ENCODE measurements at regions not wholly inside any gene's neighbourhood (a gene's known extent, or its start where the extent isn't known, plus 50 kb on each side); places are given as distances from the start of the nearest gene placed in this dataset.

DNA sequence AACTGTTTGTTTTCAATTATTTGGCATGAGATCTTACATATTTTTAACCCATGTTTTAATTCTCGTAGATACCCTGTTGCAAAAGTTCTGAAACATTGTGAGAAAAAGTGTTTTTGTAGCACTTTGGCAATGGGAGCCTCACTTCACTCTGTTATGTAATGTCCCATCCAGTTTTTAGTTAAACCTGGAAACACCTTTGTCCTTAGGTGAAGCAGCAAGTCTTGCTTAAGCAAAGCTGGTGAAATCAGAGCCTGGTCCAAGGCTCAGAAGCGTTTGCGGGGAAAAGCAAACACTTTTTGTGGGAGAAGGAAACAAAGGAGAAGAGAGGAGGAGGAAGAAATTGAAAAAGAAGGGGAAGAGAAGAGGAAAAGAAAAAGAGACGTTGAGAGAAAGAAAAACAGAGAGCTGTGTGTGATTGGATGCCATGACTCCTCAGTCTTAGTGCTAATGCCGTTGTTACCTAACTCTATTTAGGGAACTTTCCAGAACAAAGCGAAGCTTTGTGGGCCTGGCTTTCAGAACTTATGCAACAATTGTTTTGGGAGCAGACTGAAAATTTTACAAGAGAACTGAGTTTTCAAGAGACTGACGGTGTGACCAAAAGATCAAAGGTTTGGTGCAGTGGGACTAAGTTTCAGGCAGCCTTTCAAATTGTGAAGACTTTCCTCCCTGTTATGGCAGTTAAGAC is 93.1 kb downstream of the NTMT2 start:
- H4K20me1 ChIP-seq (ENCODE audit: insufficient read depth) = no peaks in the 10 kb centered on the region
- no peak overlapping the region for H3K4me3 ChIP-seq (ENCODE audit: low read length)
- no peaks in the 10 kb centered on the region for H3K9me3 ChIP-seq (ENCODE audit: low read length)
- no peaks in the 10 kb centered on the region for H3K36me3 ChIP-seq (ENCODE audit: insufficient read depth, low read length)
- H3K9ac ChIP-seq (ENCODE audit: low read length) = no peak overlapping the region
- no peaks in the 10 kb centered on the region for H3K9me2 ChIP-seq (ENCODE audit: insufficient read depth, low read length)
- TF ChIP-seq SMC3 (conservative IDR thresholded peaks at IDR 0.05; ENCODE audit: poor library complexity) = no peak
- TF ChIP-seq, protein P1, sequence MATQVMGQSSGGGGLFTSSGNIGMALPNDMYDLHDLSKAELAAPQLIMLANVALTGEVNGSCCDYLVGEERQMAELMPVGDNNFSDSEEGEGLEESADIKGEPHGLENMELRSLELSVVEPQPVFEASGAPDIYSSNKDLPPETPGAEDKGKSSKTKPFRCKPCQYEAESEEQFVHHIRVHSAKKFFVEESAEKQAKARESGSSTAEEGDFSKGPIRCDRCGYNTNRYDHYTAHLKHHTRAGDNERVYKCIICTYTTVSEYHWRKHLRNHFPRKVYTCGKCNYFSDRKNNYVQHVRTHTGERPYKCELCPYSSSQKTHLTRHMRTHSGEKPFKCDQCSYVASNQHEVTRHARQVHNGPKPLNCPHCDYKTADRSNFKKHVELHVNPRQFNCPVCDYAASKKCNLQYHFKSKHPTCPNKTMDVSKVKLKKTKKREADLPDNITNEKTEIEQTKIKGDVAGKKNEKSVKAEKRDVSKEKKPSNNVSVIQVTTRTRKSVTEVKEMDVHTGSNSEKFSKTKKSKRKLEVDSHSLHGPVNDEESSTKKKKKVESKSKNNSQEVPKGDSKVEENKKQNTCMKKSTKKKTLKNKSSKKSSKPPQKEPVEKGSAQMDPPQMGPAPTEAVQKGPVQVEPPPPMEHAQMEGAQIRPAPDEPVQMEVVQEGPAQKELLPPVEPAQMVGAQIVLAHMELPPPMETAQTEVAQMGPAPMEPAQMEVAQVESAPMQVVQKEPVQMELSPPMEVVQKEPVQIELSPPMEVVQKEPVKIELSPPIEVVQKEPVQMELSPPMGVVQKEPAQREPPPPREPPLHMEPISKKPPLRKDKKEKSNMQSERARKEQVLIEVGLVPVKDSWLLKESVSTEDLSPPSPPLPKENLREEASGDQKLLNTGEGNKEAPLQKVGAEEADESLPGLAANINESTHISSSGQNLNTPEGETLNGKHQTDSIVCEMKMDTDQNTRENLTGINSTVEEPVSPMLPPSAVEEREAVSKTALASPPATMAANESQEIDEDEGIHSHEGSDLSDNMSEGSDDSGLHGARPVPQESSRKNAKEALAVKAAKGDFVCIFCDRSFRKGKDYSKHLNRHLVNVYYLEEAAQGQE (IDR thresholded peaks at IDR 0.05; ENCODE audit: borderline replicate concordance) = no peak
- no peaks in the 10 kb centered on the region for H3K79me2 ChIP-seq (replicated peaks; ENCODE audit: insufficient read depth, low read length)
- H3K27ac ChIP-seq (ENCODE audit: low read length) = no peak overlapping the region
- no peaks in the 10 kb centered on the region for H3F3A ChIP-seq (ENCODE audit: insufficient read depth, low read length, poor library complexity, severe bottlenecking)
- H2AFZ ChIP-seq (ENCODE audit: low read depth, low read length) = no peak overlapping the region
- H3K4me2 ChIP-seq (ENCODE audit: low read length) = no peak overlapping the region
- no peaks in the 10 kb centered on the region for H3K27me3 ChIP-seq (ENCODE audit: insufficient read depth, low read depth, low read length)

DNA sequence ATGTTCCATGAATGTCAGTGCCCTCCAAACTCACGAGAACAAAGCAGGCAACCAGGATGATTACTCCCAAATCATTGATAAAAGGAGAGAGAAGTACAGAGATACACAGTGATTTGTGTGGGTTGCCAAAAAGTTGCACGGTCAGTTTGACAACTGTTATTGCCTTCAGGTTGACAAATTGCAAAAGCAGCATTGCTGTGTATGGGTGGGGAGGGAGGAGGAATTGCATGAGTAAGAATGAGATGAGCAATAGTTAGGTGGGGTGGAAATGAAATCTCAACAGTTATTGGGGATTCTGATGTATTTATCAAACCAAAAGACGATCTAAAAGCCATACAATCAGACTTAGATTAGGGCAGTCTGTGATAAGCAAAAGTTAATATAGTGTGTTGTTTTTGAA is 93.7 kb downstream of the NTMT2 start:
- Histone ChIP-seq H3K4me2 (ENCODE audit: low read length) (no peak overlapping the region), H3K9me2 (ENCODE audit: insufficient read depth, low read length) (no peaks in the 10 kb centered on the region), H3K4me3 (ENCODE audit: low read length) (no peak overlapping the region), H3F3A (ENCODE audit: insufficient read depth, low read length, poor library complexity, severe bottlenecking) (no peaks in the 10 kb centered on the region), H3K9me3 (ENCODE audit: low read length) (no peaks in the 10 kb centered on the region), H3K36me3 (ENCODE audit: insufficient read depth, low read length) (no peaks in the 10 kb centered on the region), H3K27me3 (ENCODE audit: insufficient read depth, low read depth, low read length) (no peaks in the 10 kb centered on the region), H3K79me2 (replicated peaks; ENCODE audit: insufficient read depth, low read length) (no peaks in the 10 kb centered on the region), H3K27ac (ENCODE audit: low read length) (no peak overlapping the region), H3K9ac (ENCODE audit: low read length) (no peak overlapping the region), H2AFZ (ENCODE audit: low read depth, low read length) (no peak overlapping the region), H4K20me1 (ENCODE audit: insufficient read depth) (no peaks in the 10 kb centered on the region)
- TF ChIP-seq RAD21 (conservative IDR thresholded peaks at IDR 0.05) = no peak
- no peak for TF ChIP-seq SMC3 (conservative IDR thresholded peaks at IDR 0.05; ENCODE audit: poor library complexity)
- TF ChIP-seq, protein P1 (IDR thresholded peaks at IDR 0.05; ENCODE audit: borderline replicate concordance) = no peak
- TF ChIP-seq EP300 (conservative IDR thresholded peaks at IDR 0.05; ENCODE audit: poor library complexity, severe bottlenecking) = no peak
- no peak for TF ChIP-seq MXI1 (conservative IDR thresholded peaks at IDR 0.05; ENCODE audit: poor library complexity, severe bottlenecking)
- no peak for TF ChIP-seq EZH2 (IDR thresholded peaks at IDR 0.05; ENCODE audit: borderline replicate concordance, insufficient read depth, low read length, poor library complexity, severe bottlenecking)
- no peak for TF ChIP-seq TAF1 (IDR thresholded peaks at IDR 0.05; ENCODE audit: low read depth)
- TF ChIP-seq POLR2AphosphoS5 (IDR thresholded peaks at IDR 0.05) = no peak
- TF ChIP-seq, protein P2, sequence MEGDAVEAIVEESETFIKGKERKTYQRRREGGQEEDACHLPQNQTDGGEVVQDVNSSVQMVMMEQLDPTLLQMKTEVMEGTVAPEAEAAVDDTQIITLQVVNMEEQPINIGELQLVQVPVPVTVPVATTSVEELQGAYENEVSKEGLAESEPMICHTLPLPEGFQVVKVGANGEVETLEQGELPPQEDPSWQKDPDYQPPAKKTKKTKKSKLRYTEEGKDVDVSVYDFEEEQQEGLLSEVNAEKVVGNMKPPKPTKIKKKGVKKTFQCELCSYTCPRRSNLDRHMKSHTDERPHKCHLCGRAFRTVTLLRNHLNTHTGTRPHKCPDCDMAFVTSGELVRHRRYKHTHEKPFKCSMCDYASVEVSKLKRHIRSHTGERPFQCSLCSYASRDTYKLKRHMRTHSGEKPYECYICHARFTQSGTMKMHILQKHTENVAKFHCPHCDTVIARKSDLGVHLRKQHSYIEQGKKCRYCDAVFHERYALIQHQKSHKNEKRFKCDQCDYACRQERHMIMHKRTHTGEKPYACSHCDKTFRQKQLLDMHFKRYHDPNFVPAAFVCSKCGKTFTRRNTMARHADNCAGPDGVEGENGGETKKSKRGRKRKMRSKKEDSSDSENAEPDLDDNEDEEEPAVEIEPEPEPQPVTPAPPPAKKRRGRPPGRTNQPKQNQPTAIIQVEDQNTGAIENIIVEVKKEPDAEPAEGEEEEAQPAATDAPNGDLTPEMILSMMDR (IDR thresholded peaks at IDR 0.05; ENCODE audit: poor library complexity, severe bottlenecking) = no peak

All from neural cell (in vitro differentiated cells).